H9 (cell line): ENCODE measurements at regions not wholly inside any gene's neighbourhood (a gene's known extent, or its start where the extent isn't known, plus 50 kb on each side); places are given as distances from the start of the nearest gene placed in this dataset.

ENCODE experiments used
- DNase-seq: peaks from one replicate; pipeline ENCODE4 v3.0.0-alpha.2; 2017
- H2AFZ ChIP-seq: one replicate; pipeline ENCODE4 v1.6.1; 2013; ENCODE audit warnings: mild to moderate bottlenecking, low read length, control low read depth, moderate library complexity
- H2AK5ac ChIP-seq: 2 replicates; pipeline ENCODE4 v1.6.1; 2013; ENCODE audit warnings: low read length, control low read depth, mixed read lengths; ENCODE audit not compliant: insufficient read length
- H2BK120ac ChIP-seq: one replicate; pipeline ENCODE4 v1.6.1; 2013; ENCODE audit warnings: low read depth, mild to moderate bottlenecking, low read length, control low read depth, inconsistent platforms; ENCODE audit not compliant: poor library complexity, severe bottlenecking
- H2BK12ac ChIP-seq: 2 replicates; pipeline ENCODE4 v1.6.1; 2013; ENCODE audit warnings: low read length, control low read depth, mixed read lengths, low read depth; ENCODE audit not compliant: insufficient read length
- H2BK15ac ChIP-seq: 2 replicates; pipeline ENCODE4 v1.6.1; 2013; ENCODE audit warnings: low read depth, low read length, control low read depth
- H2BK20ac ChIP-seq: one replicate; pipeline ENCODE4 v1.6.1; 2013; ENCODE audit warnings: low read depth, mild to moderate bottlenecking, low read length, control low read depth, inconsistent platforms; ENCODE audit not compliant: poor library complexity, severe bottlenecking
- H2BK5ac ChIP-seq: 2 replicates; pipeline ENCODE4 v1.6.1; 2013; ENCODE audit warnings: low read length, control low read depth, mixed read lengths; ENCODE audit not compliant: insufficient read length
- H3K14ac ChIP-seq: 2 replicates; pipeline ENCODE4 v1.6.1; 2013; ENCODE audit warnings: low read length, control low read depth; ENCODE audit not compliant: insufficient read depth
- H3K18ac ChIP-seq: 2 replicates; pipeline ENCODE4 v1.6.1; 2013; ENCODE audit warnings: low read depth, mild to moderate bottlenecking, mixed read lengths, low read length, control low read depth; ENCODE audit not compliant: insufficient read length
- H3K23ac ChIP-seq: 2 replicates; pipeline ENCODE4 v1.6.1; 2013; ENCODE audit warnings: low read length, control low read depth, mixed read lengths, low read depth; ENCODE audit not compliant: insufficient read length
- H3K23me2 ChIP-seq: 2 replicates; pipeline ENCODE4 v1.6.1; 2013; ENCODE audit warnings: low read depth, mild to moderate bottlenecking, mixed read lengths, low read length, control low read depth; ENCODE audit not compliant: insufficient read length, poor library complexity, severe bottlenecking
- H3K27ac ChIP-seq: 2 replicates; pipeline ENCODE4 v1.5.1; 2013; ENCODE audit warnings: low read length, control low read depth, mixed read lengths, low read depth; ENCODE audit not compliant: insufficient read length
- H3K27me3 ChIP-seq: 2 replicates; pipeline ENCODE4 v1.6.1; 2013; ENCODE audit warnings: low read length, control low read depth, inconsistent platforms; ENCODE audit not compliant: insufficient read depth
- H3K4ac ChIP-seq: 2 replicates; pipeline ENCODE4 v1.6.1; 2013; ENCODE audit warnings: low read depth, mild to moderate bottlenecking, control low read depth, inconsistent platforms, low read length, moderate library complexity
- H3K4me1 ChIP-seq: 2 replicates; pipeline ENCODE4 v1.6.1; 2013; ENCODE audit warnings: low read length, control low read depth, inconsistent platforms; ENCODE audit not compliant: insufficient read depth
- H3K4me2 ChIP-seq: 2 replicates; pipeline ENCODE4 v1.6.1; 2013; ENCODE audit warnings: low read length, control low read depth, mixed read lengths; ENCODE audit not compliant: insufficient read length, insufficient read depth
- H3K56ac ChIP-seq: 2 replicates; pipeline ENCODE4 v1.6.1; 2013; ENCODE audit warnings: low read depth, mild to moderate bottlenecking, mixed read lengths, low read length, control low read depth; ENCODE audit not compliant: insufficient read length
- H3K79me1 ChIP-seq: 2 replicates; pipeline ENCODE4 v1.6.1; 2013; ENCODE audit warnings: low read depth, mild to moderate bottlenecking, moderate library complexity, low read length, control low read depth, inconsistent platforms; ENCODE audit not compliant: insufficient read depth, poor library complexity, severe bottlenecking
- H3K79me2 ChIP-seq: 2 replicates; pipeline ENCODE4 v1.6.1; 2013; ENCODE audit warnings: low read length, control low read depth, inconsistent platforms; ENCODE audit not compliant: insufficient read depth
- H3K9ac ChIP-seq: 2 replicates; pipeline ENCODE4 v1.6.1; 2013; ENCODE audit warnings: low read length, control low read depth, mixed read lengths; ENCODE audit not compliant: insufficient read length; ENCODE audit errors: extremely low read depth
- H3K9me3 ChIP-seq: one replicate; pipeline ENCODE4 v1.6.1; 2013; ENCODE audit warnings: low read depth, low read length, inconsistent platforms; ENCODE audit not compliant: control insufficient read depth
- H3T11ph ChIP-seq: one replicate; pipeline ENCODE4 v1.6.1; 2013; ENCODE audit warnings: mild to moderate bottlenecking, low read length, control low read depth, inconsistent platforms
- H4K20me1 ChIP-seq: one replicate; pipeline ENCODE4 v1.6.1; 2013; ENCODE audit not compliant: control insufficient read depth, insufficient read length, insufficient read depth
- H4K5ac ChIP-seq: 2 replicates; pipeline ENCODE4 v1.6.1; 2013; ENCODE audit warnings: low read depth, mild to moderate bottlenecking, mixed read lengths, low read length, control low read depth; ENCODE audit not compliant: insufficient read length
- H4K8ac ChIP-seq: replicated peaks from 2 replicates; pipeline ENCODE4 v1.6.1; 2013; ENCODE audit warnings: low read length, control low read depth, mixed read lengths, low read depth; ENCODE audit not compliant: insufficient read length
- H4K91ac ChIP-seq: 2 replicates; pipeline ENCODE4 v1.6.1; 2013; ENCODE audit warnings: low read depth, mild to moderate bottlenecking, moderate library complexity, mixed read lengths, low read length, control low read depth; ENCODE audit not compliant: insufficient read length
- H3K27ac Mint-ChIP-seq, 3 experiments: 2 replicates in 2 of 3; 3 replicates in 1 of 3; pipeline ENCODE4 v1.8.0; 2020 to 2021; ENCODE audit warnings: mixed read lengths in 3 of 3, mild to moderate bottlenecking in 1 of 3, moderate library complexity in 1 of 3
- H3K27me3 Mint-ChIP-seq: 2 replicates; pipeline ENCODE4 v1.8.0; 2021; ENCODE audit warnings: low read depth, mild to moderate bottlenecking, moderate library complexity, mixed read lengths
- H3K36me3 Mint-ChIP-seq, 3 experiments: 2 replicates in 2 of 3; 3 replicates in 1 of 3; pipeline ENCODE4 v1.8.0; 2020 to 2021; ENCODE audit warnings: low read depth in 3 of 3, mixed read lengths in 3 of 3; ENCODE audit not compliant: insufficient read depth in 1 of 3
- H3K4me1 Mint-ChIP-seq, 2 experiments: 2 replicates each; pipeline ENCODE4 v1.8.0; 2020; ENCODE audit warnings: mixed read lengths in 2 of 2
- H3K4me3 Mint-ChIP-seq, 2 experiments: 2 replicates in 1 of 2; 3 replicates in 1 of 2; pipeline ENCODE4 v1.8.0; 2020 to 2021; ENCODE audit warnings: mild to moderate bottlenecking in 2 of 2, mixed read lengths in 2 of 2, moderate library complexity in 1 of 2
- H3K9me3 Mint-ChIP-seq, 2 experiments: 2 replicates in 1 of 2; 3 replicates in 1 of 2; pipeline ENCODE4 v1.8.0; 2020; ENCODE audit warnings: mild to moderate bottlenecking in 2 of 2, mixed read lengths in 2 of 2, moderate library complexity in 1 of 2
- WGBS: extraction: QIAGEN DNeasy Blood & Tissue Kit; methylation state at CpG from one replicate; pipeline ENCODE4 v1.1.7; 2013; ENCODE audit warnings: missing lambda C conversion rate, low lambda C conversion rate, mixed read lengths; ENCODE audit not compliant: insufficient read length; ENCODE audit errors: extremely low coverage; 5-methylcytosine and 5-hydroxymethylcytosine counted together
- TF ChIP-seq, protein P1 (sequence below): fragments of 200-600 bp; sonication (generic); conservative IDR thresholded peaks from 3 replicates; pipeline ENCODE4 v1.8.0; 2021; ENCODE audit warnings: antibody characterized with exemption, mild to moderate bottlenecking

DNA sequence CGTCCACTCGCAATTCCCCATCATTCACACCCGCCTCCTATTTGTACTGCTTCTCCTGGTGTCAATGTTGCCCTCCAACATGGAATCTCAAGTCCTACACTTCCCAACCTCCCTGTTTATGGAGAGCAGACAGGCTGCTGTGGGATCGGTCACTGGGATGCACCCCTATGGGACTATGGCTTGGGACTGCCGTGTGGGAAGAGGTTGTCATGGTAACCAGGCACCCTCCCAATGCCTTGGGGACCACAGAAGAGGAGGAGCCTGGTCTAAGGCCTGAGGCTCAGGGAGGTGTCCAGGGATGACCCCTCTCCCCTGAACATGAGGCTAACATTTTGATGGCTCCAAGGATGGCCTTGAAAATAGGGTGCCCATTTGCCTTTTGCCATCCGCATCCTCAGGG lies 116.6 kb upstream of the CST7 start:
- no peak overlapping the region for H2AK5ac ChIP-seq
- H3K18ac ChIP-seq, result no peak overlapping the region
- Mint-ChIP-seq H3K27me3 (peaks cover 2% of the 10 kb centered on the region; the same call in 1 of the 2 replicates), H3K36me3 (no peaks in the 10 kb centered on the region), H3K9me3 (no peaks in the 10 kb centered on the region), H3K4me1 (peaks cover 0 to 2% of the 10 kb centered on the region in 2 experiments; a peak in 2 of 4 replicates), H3K4me3 (no peak overlapping the region), H3K27ac (no peak overlapping the region)
- no peak overlapping the region for H2BK12ac ChIP-seq
- H3K23ac ChIP-seq, result no peak overlapping the region
- no peak overlapping the region for H2BK120ac ChIP-seq
- H4K5ac ChIP-seq, result no peak overlapping the region
- H3K4me2 ChIP-seq, result no peak overlapping the region
- no peak overlapping the region for H3K27ac ChIP-seq
- H2BK5ac ChIP-seq, result no peak overlapping the region
- no peaks in the 10 kb centered on the region for H3K4me1 ChIP-seq
- no peak overlapping the region for H2BK15ac ChIP-seq
- no peak overlapping the region for H3K9ac ChIP-seq
- no CpG with 5 or more reads among the region's 6 CpGs for WGBS
- H2BK20ac ChIP-seq, result no peak overlapping the region
- H4K8ac ChIP-seq, result no peak overlapping the region
- H2AFZ ChIP-seq, result no peak overlapping the region
- TF ChIP-seq, protein P1, sequence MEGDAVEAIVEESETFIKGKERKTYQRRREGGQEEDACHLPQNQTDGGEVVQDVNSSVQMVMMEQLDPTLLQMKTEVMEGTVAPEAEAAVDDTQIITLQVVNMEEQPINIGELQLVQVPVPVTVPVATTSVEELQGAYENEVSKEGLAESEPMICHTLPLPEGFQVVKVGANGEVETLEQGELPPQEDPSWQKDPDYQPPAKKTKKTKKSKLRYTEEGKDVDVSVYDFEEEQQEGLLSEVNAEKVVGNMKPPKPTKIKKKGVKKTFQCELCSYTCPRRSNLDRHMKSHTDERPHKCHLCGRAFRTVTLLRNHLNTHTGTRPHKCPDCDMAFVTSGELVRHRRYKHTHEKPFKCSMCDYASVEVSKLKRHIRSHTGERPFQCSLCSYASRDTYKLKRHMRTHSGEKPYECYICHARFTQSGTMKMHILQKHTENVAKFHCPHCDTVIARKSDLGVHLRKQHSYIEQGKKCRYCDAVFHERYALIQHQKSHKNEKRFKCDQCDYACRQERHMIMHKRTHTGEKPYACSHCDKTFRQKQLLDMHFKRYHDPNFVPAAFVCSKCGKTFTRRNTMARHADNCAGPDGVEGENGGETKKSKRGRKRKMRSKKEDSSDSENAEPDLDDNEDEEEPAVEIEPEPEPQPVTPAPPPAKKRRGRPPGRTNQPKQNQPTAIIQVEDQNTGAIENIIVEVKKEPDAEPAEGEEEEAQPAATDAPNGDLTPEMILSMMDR, result no peak
- no peak overlapping the region for H3K4ac ChIP-seq
- no peaks in the 10 kb centered on the region for H3K79me1 ChIP-seq
- no peak overlapping the region for H3T11ph ChIP-seq
- H3K14ac ChIP-seq, result no peak overlapping the region
- no peaks in the 10 kb centered on the region for H3K23me2 ChIP-seq
- H4K91ac ChIP-seq, result no peak overlapping the region
- no peaks in the 10 kb centered on the region for H4K20me1 ChIP-seq
- DNase-seq, result no peak
- no peaks in the 10 kb centered on the region for H3K27me3 ChIP-seq
- no peak overlapping the region for H3K56ac ChIP-seq
- no peaks in the 10 kb centered on the region for H3K79me2 ChIP-seq
- H3K9me3 ChIP-seq, result no peaks in the 10 kb centered on the region
